ENCODE measurements at regions not wholly inside any gene's neighbourhood (a gene's known extent, or its start where the extent isn't known, plus 50 kb on each side); places are given as distances from the start of the nearest gene placed in this dataset.
"Not testable (repeated sequence)": the region's sequence is repeated elsewhere in the genome, so short reads cannot be mapped to it uniquely, and the experiment has no call there.

- Histone ChIP-seq H3K36me3 (ENCODE audit: control insufficient read depth, insufficient read depth, low read length) (no peaks in the 10 kb centered on the region), H3K4me3 (ENCODE audit: low read depth, low read length) (no peak overlapping the region), H3K9me3 (ENCODE audit: control insufficient read depth, insufficient read depth, low read length) (no peaks in the 10 kb centered on the region), H3K27me3 (ENCODE audit: control insufficient read depth, insufficient read depth, low read length) (no peaks in the 10 kb centered on the region), H3K27ac (ENCODE audit: low read depth, low read length) (no peak overlapping the region), H3K4me1 (ENCODE audit: control insufficient read depth, insufficient read depth, low read length) (peaks cover 3% of the 10 kb centered on the region)
- peak in 1 of 6 donors; percentile 57 for DNase-seq (ENCODE audit: low read depth in 4 of 6, low spot score in 6 of 6)
- 78% methylated on average over 4 of the region's 4 CpGs for WGBS (ENCODE audit: insufficient coverage)
Observed at GRCh38 chr20:40276301-40276700, 412.7 kb downstream of the MAFB start.

- Histone ChIP-seq H3K27ac (ENCODE audit: low read depth, low read length) (no peak overlapping the region), H3K9me3 (ENCODE audit: control insufficient read depth, insufficient read depth, low read length) (no peaks in the 10 kb centered on the region), H3K36me3 (ENCODE audit: control insufficient read depth, insufficient read depth, low read length) (no peaks in the 10 kb centered on the region), H3K4me3 (ENCODE audit: low read depth, low read length) (no peak overlapping the region), H3K27me3 (ENCODE audit: control insufficient read depth, insufficient read depth, low read length) (no peaks in the 10 kb centered on the region), H3K4me1 (ENCODE audit: control insufficient read depth, insufficient read depth, low read length) (peaks cover 3% of the 10 kb centered on the region)
- DNase-seq (ENCODE audit: low read depth in 4 of 6, low spot score in 6 of 6), result no peak
- 43% methylated on average over 7 of the region's 10 CpGs for WGBS (ENCODE audit: insufficient coverage)
Observed at GRCh38 chr20:40275738-40276137, 413.3 kb downstream of the MAFB start.

- Histone ChIP-seq H3K9me3 (ENCODE audit: control insufficient read depth, insufficient read depth, low read length) (no peaks in the 10 kb centered on the region), H3K36me3 (ENCODE audit: control insufficient read depth, insufficient read depth, low read length) (no peaks in the 10 kb centered on the region), H3K4me3 (ENCODE audit: low read depth, low read length) (no peak overlapping the region), H3K4me1 (ENCODE audit: control insufficient read depth, insufficient read depth, low read length) (peaks cover 3% of the 10 kb centered on the region), H3K27ac (ENCODE audit: low read depth, low read length) (no peak overlapping the region), H3K27me3 (ENCODE audit: control insufficient read depth, insufficient read depth, low read length) (no peaks in the 10 kb centered on the region)
- 68% methylated on average over 2 of the region's 3 CpGs for WGBS (ENCODE audit: insufficient coverage)
- peak in 1 of 6 donors; percentile 61 for DNase-seq (ENCODE audit: low read depth in 4 of 6, low spot score in 6 of 6)
Observed at GRCh38 chr20:40274912-40275533, 414.0 kb downstream of the MAFB start.

- not testable (repeated sequence) for H3K27ac ChIP-seq (ENCODE audit: low read depth, low read length); H3K9me3 ChIP-seq (ENCODE audit: control insufficient read depth, insufficient read depth, low read length); H3K4me1 ChIP-seq (ENCODE audit: control insufficient read depth, insufficient read depth, low read length); H3K27me3 ChIP-seq (ENCODE audit: control insufficient read depth, insufficient read depth, low read length); DNase-seq (ENCODE audit: low read depth in 4 of 6, low spot score in 6 of 6); H3K4me3 ChIP-seq (ENCODE audit: low read depth, low read length); H3K36me3 ChIP-seq (ENCODE audit: control insufficient read depth, insufficient read depth, low read length)
- 93% methylated on average over 8 of the region's 11 CpGs for WGBS (ENCODE audit: insufficient coverage)
Observed at GRCh38 chr20:40269274-40269673, 419.8 kb downstream of the MAFB start.

GRCh38 chr20:40268321-40269075 lies 420.5 kb downstream of the MAFB start:
- no peaks in the 10 kb centered on the region for H3K27me3 ChIP-seq (ENCODE audit: control insufficient read depth, insufficient read depth, low read length)
- WGBS (ENCODE audit: insufficient coverage), result no CpG with 5 or more reads among the region's 3 CpGs
- DNase-seq (ENCODE audit: low read depth in 4 of 6, low spot score in 6 of 6), result no peak
- H3K4me3 ChIP-seq (ENCODE audit: low read depth, low read length), result no peak overlapping the region
- H3K9me3 ChIP-seq (ENCODE audit: control insufficient read depth, insufficient read depth, low read length), result no peaks in the 10 kb centered on the region
- no peaks in the 10 kb centered on the region for H3K36me3 ChIP-seq (ENCODE audit: control insufficient read depth, insufficient read depth, low read length)
- H3K4me1 ChIP-seq (ENCODE audit: control insufficient read depth, insufficient read depth, low read length), result no peaks in the 10 kb centered on the region
- H3K27ac ChIP-seq (ENCODE audit: low read depth, low read length), result no peak overlapping the region

GRCh38 chr20:40265825-40266533 lies 423.1 kb downstream of the MAFB start:
- H3K27ac ChIP-seq (ENCODE audit: low read depth, low read length), result no peak overlapping the region
- H3K9me3 ChIP-seq (ENCODE audit: control insufficient read depth, insufficient read depth, low read length), result no peaks in the 10 kb centered on the region
- H3K4me1 ChIP-seq (ENCODE audit: control insufficient read depth, insufficient read depth, low read length), result no peaks in the 10 kb centered on the region
- no peak overlapping the region for H3K4me3 ChIP-seq (ENCODE audit: low read depth, low read length)
- no peaks in the 10 kb centered on the region for H3K27me3 ChIP-seq (ENCODE audit: control insufficient read depth, insufficient read depth, low read length)
- H3K36me3 ChIP-seq (ENCODE audit: control insufficient read depth, insufficient read depth, low read length), result no peaks in the 10 kb centered on the region
- 40% methylated on average over 1 of the region's 6 CpGs for WGBS (ENCODE audit: insufficient coverage)
- peak in 2 of 6 donors; percentile 41 to 66 for DNase-seq (ENCODE audit: low read depth in 4 of 6, low spot score in 6 of 6)

- Histone ChIP-seq H3K36me3 (ENCODE audit: control insufficient read depth, insufficient read depth, low read length) (no peaks in the 10 kb centered on the region), H3K4me3 (ENCODE audit: low read depth, low read length) (no peak overlapping the region), H3K27me3 (ENCODE audit: control insufficient read depth, insufficient read depth, low read length) (no peaks in the 10 kb centered on the region), H3K27ac (ENCODE audit: low read depth, low read length) (no peak overlapping the region), H3K4me1 (ENCODE audit: control insufficient read depth, insufficient read depth, low read length) (no peaks in the 10 kb centered on the region), H3K9me3 (ENCODE audit: control insufficient read depth, insufficient read depth, low read length) (no peaks in the 10 kb centered on the region)
- no peak for DNase-seq (ENCODE audit: low read depth in 4 of 6, low spot score in 6 of 6)
- WGBS (ENCODE audit: insufficient coverage), result 88% methylated on average over 1 of the region's 2 CpGs
Observed at GRCh38 chr20:40262219-40262618, 426.8 kb downstream of the MAFB start.

GRCh38 chr20:40258931-40259330 lies 430.1 kb downstream of the MAFB start:
- no peaks in the 10 kb centered on the region for H3K27me3 ChIP-seq (ENCODE audit: control insufficient read depth, insufficient read depth, low read length)
- H3K4me1 ChIP-seq (ENCODE audit: control insufficient read depth, insufficient read depth, low read length), result no peaks in the 10 kb centered on the region
- WGBS (ENCODE audit: insufficient coverage), result 80% methylated on average over 1 of the region's 4 CpGs

GRCh38 chr20:40257763-40258162 lies 431.3 kb downstream of the MAFB start:
- WGBS (ENCODE audit: insufficient coverage), result no CpG with 5 or more reads among the region's 2 CpGs
- Histone ChIP-seq H3K4me3 (ENCODE audit: low read depth, low read length) (no peak overlapping the region), H3K9me3 (ENCODE audit: control insufficient read depth, insufficient read depth, low read length) (no peaks in the 10 kb centered on the region), H3K36me3 (ENCODE audit: control insufficient read depth, insufficient read depth, low read length) (no peaks in the 10 kb centered on the region), H3K4me1 (ENCODE audit: control insufficient read depth, insufficient read depth, low read length) (no peaks in the 10 kb centered on the region), H3K27ac (ENCODE audit: low read depth, low read length) (no peak overlapping the region), H3K27me3 (ENCODE audit: control insufficient read depth, insufficient read depth, low read length) (no peaks in the 10 kb centered on the region)
- no peak for DNase-seq (ENCODE audit: low read depth in 4 of 6, low spot score in 6 of 6)

More at GRCh38 chr20:40258931-40259330, 430.1 kb downstream of the MAFB start:
- Histone ChIP-seq H3K36me3 (ENCODE audit: control insufficient read depth, insufficient read depth, low read length) (no peaks in the 10 kb centered on the region), H3K27ac (ENCODE audit: low read depth, low read length) (no peak overlapping the region), H3K4me3 (ENCODE audit: low read depth, low read length) (no peak overlapping the region), H3K9me3 (ENCODE audit: control insufficient read depth, insufficient read depth, low read length) (no peaks in the 10 kb centered on the region)
- DNase-seq (ENCODE audit: low read depth in 4 of 6, low spot score in 6 of 6), result no peak
